ENCODE measurements at regions not wholly inside any gene's neighbourhood (a gene's known extent, or its start where the extent isn't known, plus 50 kb on each side); places are given as distances from the start of the nearest gene placed in this dataset.

DNA sequence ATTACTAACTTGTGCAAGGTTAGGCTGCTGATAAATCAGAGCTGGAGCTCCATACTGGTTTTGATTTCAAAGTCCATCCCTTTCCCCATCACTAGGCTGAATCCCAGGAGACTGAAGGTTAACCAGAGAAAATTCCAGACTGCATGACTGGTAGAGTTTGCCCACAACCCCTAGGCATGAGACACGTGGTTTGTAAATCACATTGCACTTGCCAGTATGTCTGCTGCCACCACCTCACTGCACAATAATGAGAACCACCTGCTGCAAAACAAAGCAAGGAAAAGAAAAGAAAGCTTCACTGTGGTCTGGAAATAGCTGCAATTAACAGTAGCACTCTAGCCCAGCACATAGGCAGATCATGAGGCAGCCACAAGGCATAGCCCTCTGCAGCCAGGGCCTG, 67.6 kb upstream of the NTM start:
- TF ChIP-seq, protein P1, sequence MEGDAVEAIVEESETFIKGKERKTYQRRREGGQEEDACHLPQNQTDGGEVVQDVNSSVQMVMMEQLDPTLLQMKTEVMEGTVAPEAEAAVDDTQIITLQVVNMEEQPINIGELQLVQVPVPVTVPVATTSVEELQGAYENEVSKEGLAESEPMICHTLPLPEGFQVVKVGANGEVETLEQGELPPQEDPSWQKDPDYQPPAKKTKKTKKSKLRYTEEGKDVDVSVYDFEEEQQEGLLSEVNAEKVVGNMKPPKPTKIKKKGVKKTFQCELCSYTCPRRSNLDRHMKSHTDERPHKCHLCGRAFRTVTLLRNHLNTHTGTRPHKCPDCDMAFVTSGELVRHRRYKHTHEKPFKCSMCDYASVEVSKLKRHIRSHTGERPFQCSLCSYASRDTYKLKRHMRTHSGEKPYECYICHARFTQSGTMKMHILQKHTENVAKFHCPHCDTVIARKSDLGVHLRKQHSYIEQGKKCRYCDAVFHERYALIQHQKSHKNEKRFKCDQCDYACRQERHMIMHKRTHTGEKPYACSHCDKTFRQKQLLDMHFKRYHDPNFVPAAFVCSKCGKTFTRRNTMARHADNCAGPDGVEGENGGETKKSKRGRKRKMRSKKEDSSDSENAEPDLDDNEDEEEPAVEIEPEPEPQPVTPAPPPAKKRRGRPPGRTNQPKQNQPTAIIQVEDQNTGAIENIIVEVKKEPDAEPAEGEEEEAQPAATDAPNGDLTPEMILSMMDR (IDR thresholded peaks at IDR 0.05): no peak
- no peak for TF ChIP-seq POLR2A (IDR thresholded peaks at IDR 0.05)
